H9 (cell line): ENCODE measurements at regions not wholly inside any gene's neighbourhood (a gene's known extent, or its start where the extent isn't known, plus 50 kb on each side); places are given as distances from the start of the nearest gene placed in this dataset.

ENCODE experiments used
- DNase-seq: peaks from one replicate; pipeline ENCODE4 v3.0.0-alpha.2; 2017
- H2AFZ ChIP-seq: one replicate; pipeline ENCODE4 v1.6.1; 2013; ENCODE audit warnings: mild to moderate bottlenecking, low read length, control low read depth, moderate library complexity
- H2AK5ac ChIP-seq: 2 replicates; pipeline ENCODE4 v1.6.1; 2013; ENCODE audit warnings: low read length, control low read depth, mixed read lengths; ENCODE audit not compliant: insufficient read length
- H2BK120ac ChIP-seq: one replicate; pipeline ENCODE4 v1.6.1; 2013; ENCODE audit warnings: low read depth, mild to moderate bottlenecking, low read length, control low read depth, inconsistent platforms; ENCODE audit not compliant: poor library complexity, severe bottlenecking
- H2BK12ac ChIP-seq: 2 replicates; pipeline ENCODE4 v1.6.1; 2013; ENCODE audit warnings: low read length, control low read depth, mixed read lengths, low read depth; ENCODE audit not compliant: insufficient read length
- H2BK15ac ChIP-seq: 2 replicates; pipeline ENCODE4 v1.6.1; 2013; ENCODE audit warnings: low read depth, low read length, control low read depth
- H2BK20ac ChIP-seq: one replicate; pipeline ENCODE4 v1.6.1; 2013; ENCODE audit warnings: low read depth, mild to moderate bottlenecking, low read length, control low read depth, inconsistent platforms; ENCODE audit not compliant: poor library complexity, severe bottlenecking
- H2BK5ac ChIP-seq: 2 replicates; pipeline ENCODE4 v1.6.1; 2013; ENCODE audit warnings: low read length, control low read depth, mixed read lengths; ENCODE audit not compliant: insufficient read length
- H3K14ac ChIP-seq: 2 replicates; pipeline ENCODE4 v1.6.1; 2013; ENCODE audit warnings: low read length, control low read depth; ENCODE audit not compliant: insufficient read depth
- H3K18ac ChIP-seq: 2 replicates; pipeline ENCODE4 v1.6.1; 2013; ENCODE audit warnings: low read depth, mild to moderate bottlenecking, mixed read lengths, low read length, control low read depth; ENCODE audit not compliant: insufficient read length
- H3K23ac ChIP-seq: 2 replicates; pipeline ENCODE4 v1.6.1; 2013; ENCODE audit warnings: low read length, control low read depth, mixed read lengths, low read depth; ENCODE audit not compliant: insufficient read length
- H3K23me2 ChIP-seq: 2 replicates; pipeline ENCODE4 v1.6.1; 2013; ENCODE audit warnings: low read depth, mild to moderate bottlenecking, mixed read lengths, low read length, control low read depth; ENCODE audit not compliant: insufficient read length, poor library complexity, severe bottlenecking
- H3K27ac ChIP-seq: 2 replicates; pipeline ENCODE4 v1.5.1; 2013; ENCODE audit warnings: low read length, control low read depth, mixed read lengths, low read depth; ENCODE audit not compliant: insufficient read length
- H3K27me3 ChIP-seq: 2 replicates; pipeline ENCODE4 v1.6.1; 2013; ENCODE audit warnings: low read length, control low read depth, inconsistent platforms; ENCODE audit not compliant: insufficient read depth
- H3K4ac ChIP-seq: 2 replicates; pipeline ENCODE4 v1.6.1; 2013; ENCODE audit warnings: low read depth, mild to moderate bottlenecking, control low read depth, inconsistent platforms, low read length, moderate library complexity
- H3K4me1 ChIP-seq: 2 replicates; pipeline ENCODE4 v1.6.1; 2013; ENCODE audit warnings: low read length, control low read depth, inconsistent platforms; ENCODE audit not compliant: insufficient read depth
- H3K4me2 ChIP-seq: 2 replicates; pipeline ENCODE4 v1.6.1; 2013; ENCODE audit warnings: low read length, control low read depth, mixed read lengths; ENCODE audit not compliant: insufficient read length, insufficient read depth
- H3K56ac ChIP-seq: 2 replicates; pipeline ENCODE4 v1.6.1; 2013; ENCODE audit warnings: low read depth, mild to moderate bottlenecking, mixed read lengths, low read length, control low read depth; ENCODE audit not compliant: insufficient read length
- H3K79me1 ChIP-seq: 2 replicates; pipeline ENCODE4 v1.6.1; 2013; ENCODE audit warnings: low read depth, mild to moderate bottlenecking, moderate library complexity, low read length, control low read depth, inconsistent platforms; ENCODE audit not compliant: insufficient read depth, poor library complexity, severe bottlenecking
- H3K79me2 ChIP-seq: 2 replicates; pipeline ENCODE4 v1.6.1; 2013; ENCODE audit warnings: low read length, control low read depth, inconsistent platforms; ENCODE audit not compliant: insufficient read depth
- H3K9ac ChIP-seq: 2 replicates; pipeline ENCODE4 v1.6.1; 2013; ENCODE audit warnings: low read length, control low read depth, mixed read lengths; ENCODE audit not compliant: insufficient read length; ENCODE audit errors: extremely low read depth
- H3K9me3 ChIP-seq: one replicate; pipeline ENCODE4 v1.6.1; 2013; ENCODE audit warnings: low read depth, low read length, inconsistent platforms; ENCODE audit not compliant: control insufficient read depth
- H3T11ph ChIP-seq: one replicate; pipeline ENCODE4 v1.6.1; 2013; ENCODE audit warnings: mild to moderate bottlenecking, low read length, control low read depth, inconsistent platforms
- H4K20me1 ChIP-seq: one replicate; pipeline ENCODE4 v1.6.1; 2013; ENCODE audit not compliant: control insufficient read depth, insufficient read length, insufficient read depth
- H4K5ac ChIP-seq: 2 replicates; pipeline ENCODE4 v1.6.1; 2013; ENCODE audit warnings: low read depth, mild to moderate bottlenecking, mixed read lengths, low read length, control low read depth; ENCODE audit not compliant: insufficient read length
- H4K8ac ChIP-seq: replicated peaks from 2 replicates; pipeline ENCODE4 v1.6.1; 2013; ENCODE audit warnings: low read length, control low read depth, mixed read lengths, low read depth; ENCODE audit not compliant: insufficient read length
- H4K91ac ChIP-seq: 2 replicates; pipeline ENCODE4 v1.6.1; 2013; ENCODE audit warnings: low read depth, mild to moderate bottlenecking, moderate library complexity, mixed read lengths, low read length, control low read depth; ENCODE audit not compliant: insufficient read length
- H3K27ac Mint-ChIP-seq, 3 experiments: 2 replicates in 2 of 3; 3 replicates in 1 of 3; pipeline ENCODE4 v1.8.0; 2020 to 2021; ENCODE audit warnings: mixed read lengths in 3 of 3, mild to moderate bottlenecking in 1 of 3, moderate library complexity in 1 of 3
- H3K27me3 Mint-ChIP-seq: 2 replicates; pipeline ENCODE4 v1.8.0; 2021; ENCODE audit warnings: low read depth, mild to moderate bottlenecking, moderate library complexity, mixed read lengths
- H3K36me3 Mint-ChIP-seq, 3 experiments: 2 replicates in 2 of 3; 3 replicates in 1 of 3; pipeline ENCODE4 v1.8.0; 2020 to 2021; ENCODE audit warnings: low read depth in 3 of 3, mixed read lengths in 3 of 3; ENCODE audit not compliant: insufficient read depth in 1 of 3
- H3K4me1 Mint-ChIP-seq, 2 experiments: 2 replicates each; pipeline ENCODE4 v1.8.0; 2020; ENCODE audit warnings: mixed read lengths in 2 of 2
- H3K4me3 Mint-ChIP-seq, 2 experiments: 2 replicates in 1 of 2; 3 replicates in 1 of 2; pipeline ENCODE4 v1.8.0; 2020 to 2021; ENCODE audit warnings: mild to moderate bottlenecking in 2 of 2, mixed read lengths in 2 of 2, moderate library complexity in 1 of 2
- H3K9me3 Mint-ChIP-seq, 2 experiments: 2 replicates in 1 of 2; 3 replicates in 1 of 2; pipeline ENCODE4 v1.8.0; 2020; ENCODE audit warnings: mild to moderate bottlenecking in 2 of 2, mixed read lengths in 2 of 2, moderate library complexity in 1 of 2
- TF ChIP-seq, protein P1 (sequence below): fragments of 200-600 bp; sonication (generic); conservative IDR thresholded peaks from 3 replicates; pipeline ENCODE4 v1.8.0; 2021; ENCODE audit warnings: antibody characterized with exemption, mild to moderate bottlenecking

DNA sequence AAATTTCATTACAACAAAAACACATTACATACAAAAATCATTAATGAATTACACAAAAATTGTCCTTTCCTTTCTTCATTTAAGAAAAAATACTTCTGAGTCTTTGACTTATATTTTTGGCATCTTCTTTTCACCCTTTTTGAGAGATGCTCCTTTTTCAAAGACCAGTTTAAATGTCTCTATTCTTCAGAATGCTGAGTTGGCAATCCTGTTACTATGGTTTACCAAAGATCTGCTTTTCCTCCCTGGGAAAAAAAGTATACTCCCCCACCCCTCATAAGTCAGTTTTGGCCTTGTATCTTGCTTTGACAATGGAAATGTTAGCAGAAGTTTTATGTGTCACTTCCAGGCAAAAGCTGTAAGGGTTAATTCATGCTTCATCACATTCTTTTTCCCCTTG, 198.4 kb upstream of the GRM3 start:
- no peak overlapping the region for H2BK120ac ChIP-seq
- H3K9me3 ChIP-seq: no peaks in the 10 kb centered on the region
- H3K56ac ChIP-seq: no peak overlapping the region
- no peak overlapping the region for H3K18ac ChIP-seq
- no peak overlapping the region for H2BK15ac ChIP-seq
- no peak overlapping the region for H3T11ph ChIP-seq
- no peak overlapping the region for H3K4me2 ChIP-seq
- TF ChIP-seq, protein P1, sequence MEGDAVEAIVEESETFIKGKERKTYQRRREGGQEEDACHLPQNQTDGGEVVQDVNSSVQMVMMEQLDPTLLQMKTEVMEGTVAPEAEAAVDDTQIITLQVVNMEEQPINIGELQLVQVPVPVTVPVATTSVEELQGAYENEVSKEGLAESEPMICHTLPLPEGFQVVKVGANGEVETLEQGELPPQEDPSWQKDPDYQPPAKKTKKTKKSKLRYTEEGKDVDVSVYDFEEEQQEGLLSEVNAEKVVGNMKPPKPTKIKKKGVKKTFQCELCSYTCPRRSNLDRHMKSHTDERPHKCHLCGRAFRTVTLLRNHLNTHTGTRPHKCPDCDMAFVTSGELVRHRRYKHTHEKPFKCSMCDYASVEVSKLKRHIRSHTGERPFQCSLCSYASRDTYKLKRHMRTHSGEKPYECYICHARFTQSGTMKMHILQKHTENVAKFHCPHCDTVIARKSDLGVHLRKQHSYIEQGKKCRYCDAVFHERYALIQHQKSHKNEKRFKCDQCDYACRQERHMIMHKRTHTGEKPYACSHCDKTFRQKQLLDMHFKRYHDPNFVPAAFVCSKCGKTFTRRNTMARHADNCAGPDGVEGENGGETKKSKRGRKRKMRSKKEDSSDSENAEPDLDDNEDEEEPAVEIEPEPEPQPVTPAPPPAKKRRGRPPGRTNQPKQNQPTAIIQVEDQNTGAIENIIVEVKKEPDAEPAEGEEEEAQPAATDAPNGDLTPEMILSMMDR: no peak
- H3K4me1 Mint-ChIP-seq: no peaks in the 10 kb centered on the region
- H3K27ac ChIP-seq: no peak overlapping the region
- no peaks in the 10 kb centered on the region for H3K36me3 Mint-ChIP-seq
- H4K8ac ChIP-seq: no peak overlapping the region
- no peak overlapping the region for H3K27ac Mint-ChIP-seq
- no peak overlapping the region for H3K14ac ChIP-seq
- H2BK5ac ChIP-seq: no peak overlapping the region
- no peaks in the 10 kb centered on the region for H3K4me1 ChIP-seq
- no peak overlapping the region for H4K91ac ChIP-seq
- H3K9ac ChIP-seq: no peak overlapping the region
- no peak overlapping the region for H2BK12ac ChIP-seq
- DNase-seq: no peak
- H3K27me3 Mint-ChIP-seq: no peaks in the 10 kb centered on the region
- H3K27me3 ChIP-seq: no peaks in the 10 kb centered on the region
- no peak overlapping the region for H3K4me3 Mint-ChIP-seq
- H3K23ac ChIP-seq: no peak overlapping the region
- H2AFZ ChIP-seq: no peak overlapping the region
- no peak overlapping the region for H3K4ac ChIP-seq
- no peak overlapping the region for H2BK20ac ChIP-seq
- no peak overlapping the region for H4K5ac ChIP-seq
- no peak overlapping the region for H2AK5ac ChIP-seq
- no peaks in the 10 kb centered on the region for H3K79me2 ChIP-seq
- no peaks in the 10 kb centered on the region for H3K79me1 ChIP-seq
- H3K23me2 ChIP-seq: no peaks in the 10 kb centered on the region
- 0 out of 5 replicates have a peak, but pooled peaks cover 0 to 1% of the 10 kb centered on the region in 2 experiments for H3K9me3 Mint-ChIP-seq
- no peaks in the 10 kb centered on the region for H4K20me1 ChIP-seq
